GM21529 (cell line): ENCODE measurements at regions not wholly inside any gene's neighbourhood (a gene's known extent, or its start where the extent isn't known, plus 50 kb on each side); places are given as distances from the start of the nearest gene placed in this dataset.
"Not testable (repeated sequence)": the region's sequence is repeated elsewhere in the genome, so short reads cannot be mapped to it uniquely, and the experiment has no call there.

Experiments used
- ATAC-seq: cut with Tn5 transposase; IDR thresholded peaks from one replicate; pipeline ENCODE4 v1.9.1; 2021; ENCODE audit not compliant: unreplicated experiment

GRCh38 chr1:105072850-105073249 lies 1323.2 kb downstream of the AMY1C start:
- no peak for ATAC-seq

DNA sequence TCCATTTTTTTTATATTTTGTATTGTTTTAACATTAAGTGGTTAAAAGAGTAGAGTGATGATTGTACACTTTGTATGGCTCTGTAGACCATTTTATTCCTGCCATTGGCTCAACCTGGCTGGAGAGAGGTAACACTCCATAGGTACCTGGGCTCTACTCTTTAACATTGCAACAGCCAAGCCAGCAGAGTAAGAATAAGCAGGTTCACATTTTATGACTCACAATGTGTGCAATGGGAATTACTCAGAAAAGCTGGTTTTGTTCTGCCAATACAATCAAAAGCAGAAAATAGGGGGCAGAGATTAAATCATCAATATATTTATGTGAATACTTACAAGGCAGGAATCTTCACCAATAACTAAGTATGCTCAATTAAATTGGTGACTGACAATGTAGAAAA lies 1324.0 kb downstream of the AMY1C start:
- ATAC-seq = no peak

GRCh38 chr1:105083611-105084010 lies 1333.9 kb downstream of the AMY1C start:
- ATAC-seq = no peak

DNA sequence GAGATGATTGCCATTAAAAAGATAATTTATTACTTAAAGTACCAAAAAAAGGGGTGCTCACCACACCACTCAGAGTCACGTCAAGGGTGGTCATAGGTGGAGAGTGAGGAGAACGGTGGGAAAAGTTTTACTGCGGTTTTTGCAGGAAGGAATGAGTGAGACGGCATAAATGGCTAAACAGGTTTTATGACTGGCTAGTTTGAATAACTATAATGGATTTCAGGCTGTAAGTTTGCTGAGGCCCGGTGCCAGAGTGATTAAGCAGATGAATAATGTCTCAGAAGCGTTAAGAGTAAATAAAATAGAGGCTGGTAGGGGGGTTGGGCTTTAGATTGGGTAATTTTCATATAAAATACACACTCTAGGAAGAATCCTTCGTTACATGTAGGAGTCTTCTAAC lies 1337.8 kb downstream of the AMY1C start:
- ATAC-seq = no peak

GRCh38 chr1:105088166-105088565 lies 1338.5 kb downstream of the AMY1C start:
- ATAC-seq = no peak

DNA sequence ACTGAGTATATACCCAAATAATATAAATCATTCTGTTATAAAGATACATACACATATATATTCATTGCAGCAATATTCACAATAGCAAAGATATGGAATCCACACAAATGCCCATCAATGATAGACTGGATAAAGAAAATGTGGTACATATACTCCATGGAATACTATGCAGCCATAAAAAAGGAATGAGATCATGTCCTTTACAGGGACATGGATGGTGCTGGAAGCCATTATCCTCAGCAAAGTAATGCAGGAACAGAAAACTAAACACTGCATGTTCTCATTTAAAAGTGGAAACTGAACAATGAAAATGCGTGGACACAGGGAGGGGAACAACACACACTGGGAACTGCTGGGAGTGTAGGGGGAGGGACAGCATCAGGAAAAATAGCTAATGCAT lies 1344.2 kb downstream of the AMY1C start:
- ATAC-seq = not testable (repeated sequence)

DNA sequence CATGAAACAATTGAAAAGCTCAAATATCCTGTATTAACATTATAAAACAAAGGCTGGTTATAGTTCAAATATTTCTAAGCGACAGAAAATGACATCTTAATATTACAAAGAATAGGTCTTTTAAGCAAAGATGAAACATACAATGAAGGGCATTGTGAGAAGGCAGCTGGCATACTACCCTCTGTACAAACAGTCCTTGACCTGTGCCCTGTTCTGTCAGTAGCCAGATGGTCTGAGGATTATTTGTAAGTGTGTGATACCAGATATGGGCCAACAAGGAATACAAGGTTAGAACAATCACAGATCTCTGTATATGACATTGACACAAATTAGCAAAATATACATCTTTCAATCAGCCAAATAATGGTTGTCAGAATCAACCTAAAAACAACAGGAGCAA lies 1350.4 kb downstream of the AMY1C start:
- ATAC-seq = no peak

DNA sequence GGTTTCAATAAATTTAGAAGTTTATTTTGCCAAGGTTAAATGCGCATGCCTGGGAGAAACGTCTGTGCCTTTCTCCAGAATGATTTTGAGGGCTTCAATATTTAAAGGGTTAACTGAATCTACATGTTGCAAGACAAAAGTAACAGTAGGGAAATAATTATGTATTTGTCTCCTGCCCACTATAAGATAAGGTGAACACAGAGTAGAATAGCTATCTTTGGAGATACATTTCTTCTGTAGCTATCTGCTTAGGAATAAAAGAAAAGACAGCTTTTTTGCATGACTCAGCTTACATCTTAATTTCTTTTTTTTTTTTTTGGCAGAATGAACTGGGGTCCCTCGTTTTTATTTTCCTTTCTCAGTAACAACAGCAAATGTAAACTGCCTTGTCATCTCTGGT lies 1351.6 kb downstream of the AMY1C start:
- ATAC-seq = no peak

DNA sequence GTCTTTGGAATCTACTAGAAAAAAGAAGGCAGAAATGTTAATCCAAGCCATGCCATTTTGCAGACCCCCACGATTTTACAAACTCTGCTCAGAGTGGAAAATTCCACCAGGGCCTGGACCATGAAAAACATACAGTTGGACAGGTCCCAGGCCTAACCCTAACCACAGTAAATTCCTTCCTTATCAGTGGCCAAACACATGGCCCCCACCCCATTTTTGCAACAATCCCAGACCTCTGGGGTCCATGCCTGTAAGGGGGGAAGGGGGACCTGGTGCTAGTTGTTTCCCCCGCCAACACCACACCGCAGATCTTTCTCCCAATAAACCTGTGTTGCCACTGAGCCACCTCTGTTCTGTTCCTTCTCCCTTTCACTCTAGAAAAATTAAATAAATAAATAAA lies 1352.7 kb downstream of the AMY1C start:
- ATAC-seq = no peak

DNA sequence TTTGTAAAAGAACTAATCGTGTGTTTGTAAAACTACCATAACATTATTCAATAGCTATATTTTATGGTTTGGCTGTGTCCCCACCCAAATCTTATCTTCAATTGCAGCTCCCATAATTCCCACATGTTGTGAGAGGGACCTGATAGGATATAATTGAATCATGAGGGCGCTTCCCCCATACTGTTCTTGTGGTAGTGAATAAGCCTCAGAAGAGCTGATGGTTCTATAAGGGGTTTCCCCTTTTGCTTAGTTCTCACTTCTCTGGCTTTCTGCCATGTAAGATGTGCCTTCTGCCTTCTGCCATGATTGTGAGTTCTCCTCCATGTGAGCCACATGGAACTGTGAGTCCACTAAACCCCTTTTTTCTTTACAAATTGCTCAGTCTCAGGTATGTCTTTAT lies 1372.3 kb downstream of the AMY1C start:
- ATAC-seq = no peak

- ATAC-seq = peak; percentile 72
Measured at GRCh38 chr1:105137543-105138457, 1388.1 kb downstream of the AMY1C start.

GRCh38 chr1:105138458-105138893 lies 1388.8 kb downstream of the AMY1C start:
- ATAC-seq = no peak

DNA sequence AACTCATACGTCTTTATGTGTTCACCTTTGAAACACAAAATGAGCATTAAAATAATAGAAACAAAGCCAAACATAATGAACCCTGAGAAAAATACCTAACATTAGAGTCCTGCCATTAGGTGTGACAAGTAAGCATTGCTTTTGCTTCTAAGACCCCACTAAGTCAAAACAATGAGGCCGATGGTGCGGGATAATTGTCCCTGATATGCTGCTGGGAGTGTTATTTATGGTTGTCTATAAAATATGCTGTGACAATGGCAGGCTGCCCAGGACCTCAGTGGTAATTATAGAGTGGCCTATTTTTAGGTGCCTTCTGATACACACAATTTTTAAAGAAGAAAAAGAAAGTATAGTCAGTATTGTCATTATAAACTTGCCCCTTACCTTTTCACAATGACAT lies 1423.1 kb downstream of the AMY1C start:
- no peak for ATAC-seq

DNA sequence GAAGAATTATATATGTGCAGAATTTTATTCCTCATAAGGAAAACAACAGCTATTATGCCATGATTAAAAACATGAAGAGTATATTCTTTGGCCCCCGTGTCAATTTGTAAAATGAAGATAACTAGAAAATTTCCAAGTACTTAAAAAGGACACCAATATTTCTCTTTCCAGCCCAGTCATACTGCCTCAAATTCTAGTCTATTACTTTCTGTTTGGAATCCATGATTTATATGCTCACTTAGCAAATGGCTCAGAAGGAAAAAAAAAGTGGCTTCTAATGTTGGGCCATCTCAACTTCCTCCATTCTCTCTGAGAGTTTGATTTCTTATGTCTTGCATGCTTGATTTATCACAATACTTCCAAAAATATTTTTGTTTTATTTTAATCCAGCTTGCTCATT lies 1431.1 kb downstream of the AMY1C start:
- ATAC-seq = no peak

- no peak for ATAC-seq
Measured at GRCh38 chr1:105204836-105205371, 1455.2 kb downstream of the AMY1C start.

GRCh38 chr1:105208581-105208980 lies 1458.9 kb downstream of the AMY1C start:
- no peak for ATAC-seq

GRCh38 chr1:105210747-105211146 lies 1461.0 kb downstream of the AMY1C start:
- ATAC-seq = no peak

- ATAC-seq = no peak
Measured at GRCh38 chr1:105231378-105231777, 1481.7 kb downstream of the AMY1C start.

GRCh38 chr1:105243411-105243810 lies 1493.7 kb downstream of the AMY1C start:
- ATAC-seq = no peak

- no peak for ATAC-seq
Measured at GRCh38 chr1:105243969-105244368, 1494.3 kb downstream of the AMY1C start.

DNA sequence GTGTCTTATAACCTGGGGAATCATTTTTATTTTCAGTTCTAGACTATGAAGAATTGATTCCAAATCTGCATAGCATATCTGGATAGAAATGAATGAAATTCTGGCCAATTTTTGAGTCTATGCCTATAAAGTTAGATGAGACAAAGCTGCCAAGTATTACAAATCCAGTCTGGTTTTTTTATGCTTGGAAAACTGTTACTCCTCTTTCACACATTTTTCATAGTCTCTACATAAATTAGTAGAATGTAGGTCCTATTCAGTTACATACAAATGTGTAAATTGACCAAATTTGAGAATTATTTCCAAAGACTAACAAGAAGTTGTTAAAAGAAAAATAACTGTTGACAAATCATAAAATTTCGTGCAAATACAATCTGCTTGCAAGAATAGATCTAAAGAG lies 1505.2 kb downstream of the AMY1C start:
- ATAC-seq = no peak

DNA sequence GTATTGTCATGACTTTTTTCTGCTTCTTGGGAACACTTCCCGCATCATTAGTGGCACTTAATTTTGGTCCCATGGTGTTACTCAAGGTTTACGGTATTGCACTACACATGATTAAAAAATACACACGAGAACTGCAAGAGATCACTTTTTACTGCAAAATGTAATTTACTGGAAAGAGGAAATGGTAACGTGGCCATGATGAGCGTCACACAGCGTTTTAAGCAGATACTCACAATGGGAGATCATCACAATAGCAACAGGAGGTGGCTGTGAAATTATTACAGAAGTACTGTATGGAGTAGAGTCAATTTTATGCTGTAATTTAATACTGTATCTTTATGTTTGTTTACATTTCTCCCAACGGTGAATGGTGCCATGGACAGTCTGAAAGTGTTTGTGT lies 1510.3 kb downstream of the AMY1C start:
- no peak for ATAC-seq

DNA sequence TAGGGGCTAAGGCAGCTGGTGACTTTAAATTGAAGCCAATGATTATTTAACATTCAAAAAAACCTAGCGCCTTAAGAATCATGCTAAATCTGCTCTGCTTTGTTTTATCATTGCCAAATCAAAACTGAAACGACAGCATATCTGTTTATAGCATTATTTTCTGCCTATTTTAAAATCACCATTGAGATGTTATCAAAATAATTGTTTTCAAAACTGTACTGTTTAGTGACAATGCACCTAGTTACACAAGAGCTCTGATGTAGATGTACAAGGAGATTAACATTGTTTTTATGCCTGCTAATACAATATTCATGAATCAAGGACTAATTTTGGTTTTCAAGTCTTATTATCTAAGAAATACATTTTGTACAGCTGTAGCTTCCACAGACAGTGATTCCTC lies 1521.3 kb downstream of the AMY1C start:
- no peak for ATAC-seq
